KMS-11 (cell line): ENCODE measurements at regions not wholly inside any gene's neighbourhood (a gene's known extent, or its start where the extent isn't known, plus 50 kb on each side); places are given as distances from the start of the nearest gene placed in this dataset.
"Not testable (repeated sequence)": the region's sequence is repeated elsewhere in the genome, so short reads cannot be mapped to it uniquely, and the experiment has no call there.

ENCODE experiments used
- H2AFZ ChIP-seq: fragments of 200-600 bp; sonication (generic); 2 replicates; pipeline ENCODE4 v1.6.1; 2016; ENCODE audit warnings: antibody characterized with exemption, mixed run types, low read depth
- H3K27ac ChIP-seq: fragments of 200-600 bp; sonication (generic); 2 replicates; pipeline ENCODE4 v1.6.1; 2016; ENCODE audit warnings: mild to moderate bottlenecking, mixed run types
- H3K27me3 ChIP-seq: fragments of 200-600 bp; sonication (generic); 2 replicates; pipeline ENCODE4 v1.6.1; 2017; ENCODE audit warnings: mild to moderate bottlenecking, low read depth, mixed run types, moderate library complexity; ENCODE audit not compliant: insufficient read depth
- H3K36me3 ChIP-seq: fragments of 200-600 bp; sonication (generic); 2 replicates; pipeline ENCODE4 v1.6.1; 2017; ENCODE audit warnings: mild to moderate bottlenecking, mixed run types; ENCODE audit not compliant: insufficient read depth
- H3K4me1 ChIP-seq: fragments of 200-600 bp; sonication (generic); 2 replicates; pipeline ENCODE4 v1.6.1; 2016; ENCODE audit warnings: mild to moderate bottlenecking, low read depth, mixed run types; ENCODE audit not compliant: poor library complexity, severe bottlenecking
- H3K4me2 ChIP-seq: fragments of 200-600 bp; sonication (generic); 2 replicates; pipeline ENCODE4 v1.7.0; 2016; ENCODE audit warnings: mild to moderate bottlenecking, mixed run types
- H3K4me3 ChIP-seq: fragments of 200-600 bp; sonication (generic); IDR thresholded peaks from 2 replicates; pipeline ENCODE4 v1.6.1; 2017; ENCODE audit warnings: low read depth, low read length, mixed read lengths; ENCODE audit not compliant: insufficient read depth
- H3K79me2 ChIP-seq: fragments of 200-600 bp; sonication (generic); 2 replicates; pipeline ENCODE4 v1.6.1; 2016; ENCODE audit warnings: low read depth, mixed run types; ENCODE audit not compliant: insufficient read depth
- H3K9ac ChIP-seq: fragments of 200-600 bp; sonication (generic); 2 replicates; pipeline ENCODE4 v1.6.1; 2016; ENCODE audit warnings: mild to moderate bottlenecking, mixed run types
- H4K20me1 ChIP-seq: fragments of 200-600 bp; sonication (generic); 2 replicates; pipeline ENCODE4 v1.6.1; 2016; ENCODE audit warnings: mild to moderate bottlenecking, mixed run types; ENCODE audit not compliant: insufficient read depth
- TF ChIP-seq, protein P1 (sequence below): fragments of 200-600 bp; sonication (generic); conservative IDR thresholded peaks from 2 replicates; pipeline ENCODE4 v1.6.1; 2017; ENCODE audit warnings: low read depth, mild to moderate bottlenecking, antibody characterized with exemption, low read length, moderate library complexity, mixed read lengths

DNA sequence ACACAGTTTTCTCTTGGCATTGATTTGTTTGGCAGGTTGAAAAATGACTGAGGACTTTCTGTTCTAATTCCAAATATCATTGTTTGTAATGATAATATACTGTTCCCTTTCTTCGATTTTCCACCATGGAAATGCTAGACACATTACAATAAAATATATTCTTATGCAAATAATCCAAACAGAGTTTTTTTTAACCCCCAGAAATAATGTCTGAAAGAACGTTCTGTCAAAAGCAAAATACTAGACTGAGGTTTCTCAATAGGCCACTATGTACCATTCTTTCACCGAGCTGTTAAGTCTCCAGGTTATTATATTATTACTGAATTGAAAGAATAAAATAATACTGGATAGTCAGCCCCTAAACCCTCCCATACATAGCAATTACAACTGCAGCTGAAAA lies 312.5 kb downstream of the ZIC3 start:
- Histone ChIP-seq H3K27me3 (no peaks in the 10 kb centered on the region), H3K9ac (no peak overlapping the region), H3K4me3 (no peak overlapping the region), H3K36me3 (no peaks in the 10 kb centered on the region), H3K4me1 (no peaks in the 10 kb centered on the region), H3K79me2 (no peaks in the 10 kb centered on the region), H3K27ac (no peak overlapping the region), H2AFZ (no peak overlapping the region), H3K4me2 (no peak overlapping the region), H4K20me1 (no peaks in the 10 kb centered on the region)
- TF ChIP-seq, protein P1, sequence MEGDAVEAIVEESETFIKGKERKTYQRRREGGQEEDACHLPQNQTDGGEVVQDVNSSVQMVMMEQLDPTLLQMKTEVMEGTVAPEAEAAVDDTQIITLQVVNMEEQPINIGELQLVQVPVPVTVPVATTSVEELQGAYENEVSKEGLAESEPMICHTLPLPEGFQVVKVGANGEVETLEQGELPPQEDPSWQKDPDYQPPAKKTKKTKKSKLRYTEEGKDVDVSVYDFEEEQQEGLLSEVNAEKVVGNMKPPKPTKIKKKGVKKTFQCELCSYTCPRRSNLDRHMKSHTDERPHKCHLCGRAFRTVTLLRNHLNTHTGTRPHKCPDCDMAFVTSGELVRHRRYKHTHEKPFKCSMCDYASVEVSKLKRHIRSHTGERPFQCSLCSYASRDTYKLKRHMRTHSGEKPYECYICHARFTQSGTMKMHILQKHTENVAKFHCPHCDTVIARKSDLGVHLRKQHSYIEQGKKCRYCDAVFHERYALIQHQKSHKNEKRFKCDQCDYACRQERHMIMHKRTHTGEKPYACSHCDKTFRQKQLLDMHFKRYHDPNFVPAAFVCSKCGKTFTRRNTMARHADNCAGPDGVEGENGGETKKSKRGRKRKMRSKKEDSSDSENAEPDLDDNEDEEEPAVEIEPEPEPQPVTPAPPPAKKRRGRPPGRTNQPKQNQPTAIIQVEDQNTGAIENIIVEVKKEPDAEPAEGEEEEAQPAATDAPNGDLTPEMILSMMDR = no peak

DNA sequence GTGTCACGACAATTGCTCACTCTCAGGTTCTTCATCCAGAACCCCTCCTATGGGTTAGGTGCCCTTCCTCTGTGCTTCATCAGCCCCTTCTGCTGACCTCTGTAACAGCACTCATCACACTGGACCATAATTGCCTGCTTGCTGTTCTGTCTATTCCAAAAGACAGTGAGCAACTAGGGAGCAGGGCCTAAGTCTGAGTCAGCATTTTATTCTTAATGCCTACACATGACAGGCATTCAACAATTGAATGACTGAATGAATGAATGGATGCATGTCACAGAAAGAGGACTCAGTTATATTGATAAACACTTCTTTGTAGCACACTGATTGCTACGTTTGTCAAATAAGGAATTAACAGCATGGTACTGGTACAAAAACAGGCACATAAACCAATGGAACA lies 317.0 kb downstream of the ZIC3 start:
- no peaks in the 10 kb centered on the region for H3K27me3 ChIP-seq
- no peaks in the 10 kb centered on the region for H3K36me3 ChIP-seq
- H4K20me1 ChIP-seq = no peaks in the 10 kb centered on the region
- no peak overlapping the region for H3K4me3 ChIP-seq
- no peak overlapping the region for H3K4me2 ChIP-seq
- H3K27ac ChIP-seq = no peak overlapping the region
- no peaks in the 10 kb centered on the region for H3K79me2 ChIP-seq
- TF ChIP-seq, protein P1 = no peak
- no peak overlapping the region for H3K9ac ChIP-seq
- no peak overlapping the region for H2AFZ ChIP-seq
- no peaks in the 10 kb centered on the region for H3K4me1 ChIP-seq

DNA sequence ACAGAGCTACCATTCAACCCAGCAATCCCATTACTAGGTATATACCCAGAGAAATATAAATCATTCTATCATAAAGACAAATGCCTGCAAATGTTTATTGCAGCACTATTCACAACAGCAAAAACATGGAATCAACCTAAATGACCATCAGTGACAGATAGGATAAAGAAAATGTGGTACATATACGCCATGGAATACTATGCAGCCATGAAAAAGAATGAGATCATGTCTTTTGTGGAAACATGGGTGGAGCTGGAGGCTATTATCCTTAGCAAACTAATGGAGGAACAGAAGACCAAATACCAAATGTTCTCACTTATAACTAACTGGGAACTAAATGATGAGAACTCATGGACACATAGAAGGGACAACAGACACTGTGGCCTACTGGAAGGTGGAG lies 318.9 kb downstream of the ZIC3 start:
- not testable (repeated sequence) for H4K20me1 ChIP-seq, H3K27ac ChIP-seq, H3K27me3 ChIP-seq, H3K4me3 ChIP-seq, H3K4me2 ChIP-seq, H3K9ac ChIP-seq, H3K36me3 ChIP-seq, H3K4me1 ChIP-seq, H2AFZ ChIP-seq, H3K79me2 ChIP-seq

DNA sequence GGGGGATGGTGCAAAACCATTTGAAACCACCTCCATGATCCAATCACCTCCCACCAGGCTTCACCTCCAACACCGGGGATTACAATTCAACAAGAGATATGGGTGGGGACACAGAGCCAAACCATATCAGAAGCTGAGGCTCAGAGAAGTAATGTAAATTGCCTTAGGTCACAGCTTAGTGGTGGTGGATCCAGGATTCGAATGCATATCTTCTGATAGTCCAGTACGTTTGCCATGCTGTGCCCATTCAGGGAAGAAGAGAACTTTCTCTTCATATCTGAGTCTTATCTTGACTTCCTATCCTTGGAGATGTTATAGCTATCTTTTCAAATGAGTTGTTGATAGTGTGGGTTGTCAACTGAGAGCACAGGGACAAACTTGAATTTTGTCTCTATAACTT lies 325.5 kb downstream of the ZIC3 start:
- TF ChIP-seq, protein P1 = no peak
- Histone ChIP-seq H3K4me3 (no peak overlapping the region), H3K27ac (no peak overlapping the region), H3K4me1 (no peaks in the 10 kb centered on the region), H3K79me2 (no peaks in the 10 kb centered on the region), H3K27me3 (no peaks in the 10 kb centered on the region), H2AFZ (no peak overlapping the region), H4K20me1 (no peaks in the 10 kb centered on the region), H3K9ac (no peak overlapping the region), H3K36me3 (no peaks in the 10 kb centered on the region), H3K4me2 (no peak overlapping the region)

DNA sequence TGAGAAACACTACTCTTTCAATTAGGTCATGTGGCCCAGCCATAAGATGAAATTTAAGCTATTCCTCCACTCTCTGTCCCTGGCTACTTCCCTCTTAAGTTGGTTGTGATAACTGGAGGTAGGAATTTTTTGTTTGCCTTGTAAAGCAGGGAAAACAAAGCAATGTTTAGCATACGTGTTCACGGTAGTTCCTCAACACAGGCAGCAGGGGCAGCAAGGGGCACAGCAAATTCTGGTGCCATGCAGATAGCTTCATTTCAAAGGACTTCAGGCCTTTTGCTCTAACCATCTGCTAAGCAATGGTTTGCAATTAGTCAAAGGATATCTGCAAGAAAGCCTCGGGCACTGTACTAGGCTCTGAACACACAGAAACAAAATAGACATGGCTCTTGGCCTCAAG lies 330.2 kb downstream of the ZIC3 start:
- no peaks in the 10 kb centered on the region for H3K36me3 ChIP-seq
- H3K4me2 ChIP-seq = no peak overlapping the region
- no peaks in the 10 kb centered on the region for H3K27me3 ChIP-seq
- H4K20me1 ChIP-seq = no peaks in the 10 kb centered on the region
- no peak overlapping the region for H3K4me3 ChIP-seq
- H3K27ac ChIP-seq = no peak overlapping the region
- H2AFZ ChIP-seq = no peak overlapping the region
- TF ChIP-seq, protein P1 = no peak
- no peak overlapping the region for H3K9ac ChIP-seq
- H3K4me1 ChIP-seq = no peaks in the 10 kb centered on the region
- no peaks in the 10 kb centered on the region for H3K79me2 ChIP-seq
